IPS-18c (cell line): ENCODE measurements at regions not wholly inside any gene's neighbourhood (a gene's known extent, or its start where the extent isn't known, plus 50 kb on each side); places are given as distances from the start of the nearest gene placed in this dataset.
"Not testable (repeated sequence)": the region's sequence is repeated elsewhere in the genome, so short reads cannot be mapped to it uniquely, and the experiment has no call there.

Source experiments
- H3K4me3 ChIP-seq: 2 replicates; pipeline ENCODE4 v1.7.0; 2013; ENCODE audit warnings: low read depth, mild to moderate bottlenecking, low read length, moderate library complexity; ENCODE audit not compliant: insufficient read depth
- H3K9me3 ChIP-seq: one replicate; pipeline ENCODE4 v1.6.1; 2013; ENCODE audit warnings: mild to moderate bottlenecking, low read length, moderate library complexity; ENCODE audit not compliant: control insufficient read depth, insufficient read depth

GRCh38 chr13:33392794-33393405, 107.3 kb upstream of the STARD13 start:
- H3K9me3 ChIP-seq = no peaks in the 10 kb centered on the region
- H3K4me3 ChIP-seq = no peak overlapping the region

DNA sequence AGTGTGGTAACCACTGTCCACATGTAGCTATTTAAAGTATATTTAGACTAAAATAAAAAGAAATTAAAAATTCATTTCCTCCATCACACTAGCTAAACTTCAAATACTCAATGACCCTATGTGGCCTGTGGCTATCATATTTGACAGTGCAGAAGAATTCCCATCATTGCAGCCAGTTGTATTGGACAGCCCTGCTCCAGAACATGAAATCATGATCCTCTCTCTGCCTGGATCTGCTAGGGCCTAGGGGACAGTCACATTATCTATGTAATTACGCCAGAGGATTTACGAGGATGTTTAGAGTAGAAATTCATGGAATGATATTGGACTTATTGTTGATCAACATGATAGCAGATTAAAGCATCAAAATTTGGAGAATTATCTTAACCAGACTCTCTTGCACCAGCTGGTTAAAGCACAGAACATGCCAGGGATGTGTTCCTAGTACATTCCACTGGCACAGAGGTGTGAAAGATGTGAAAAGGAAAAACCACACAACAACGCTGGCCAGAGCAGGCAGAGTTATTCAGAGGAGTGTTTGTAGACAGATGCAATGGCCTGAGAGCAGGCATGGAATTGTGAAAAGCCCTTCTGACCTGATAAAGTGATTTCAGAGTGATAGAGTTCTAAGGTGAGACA, 108.9 kb upstream of the STARD13 start:
- Histone ChIP-seq H3K9me3 (no peaks in the 10 kb centered on the region), H3K4me3 (no peak overlapping the region)

DNA sequence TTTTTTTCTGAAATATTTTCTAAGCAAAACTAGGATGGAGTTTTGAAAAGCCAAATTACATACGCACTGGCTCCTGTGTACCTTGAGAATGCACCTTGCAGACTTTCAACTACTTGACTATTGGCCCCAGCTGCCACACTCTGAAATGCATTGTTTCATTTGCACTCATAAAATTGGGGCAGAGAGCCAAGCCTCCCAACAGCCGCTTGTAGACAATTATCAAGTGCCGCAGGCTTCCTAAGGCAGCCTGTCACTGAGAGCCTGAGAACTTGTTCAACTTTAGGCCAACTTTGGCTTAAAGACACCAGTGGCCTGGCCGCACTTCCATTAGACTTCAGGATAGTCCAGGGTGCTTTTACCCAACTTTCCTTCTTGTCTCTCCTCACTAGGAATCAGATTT, 115.7 kb upstream of the STARD13 start:
- Histone ChIP-seq H3K9me3 (no peaks in the 10 kb centered on the region), H3K4me3 (no peak overlapping the region)

DNA sequence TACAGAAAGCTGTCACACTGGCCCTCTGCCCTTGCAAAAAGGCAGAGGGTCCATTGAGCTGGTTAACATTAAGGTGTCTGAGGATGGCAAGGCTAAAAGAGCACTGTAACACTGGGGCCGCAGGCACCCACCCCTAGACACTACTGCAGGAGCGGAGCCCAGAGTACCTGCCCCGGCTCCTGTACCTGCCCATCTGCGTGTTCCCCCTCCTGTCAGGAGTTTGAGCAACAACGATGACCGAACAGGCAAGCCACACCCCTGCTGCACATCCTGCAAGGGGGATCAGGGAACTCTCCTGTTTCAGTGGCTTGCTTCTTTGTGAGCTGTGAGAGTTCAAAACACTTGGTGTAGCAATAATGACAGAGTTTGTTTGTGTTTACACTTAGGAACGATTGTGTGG, 117.4 kb upstream of the STARD13 start:
- Histone ChIP-seq H3K4me3 (no peak overlapping the region), H3K9me3 (no peaks in the 10 kb centered on the region)

DNA sequence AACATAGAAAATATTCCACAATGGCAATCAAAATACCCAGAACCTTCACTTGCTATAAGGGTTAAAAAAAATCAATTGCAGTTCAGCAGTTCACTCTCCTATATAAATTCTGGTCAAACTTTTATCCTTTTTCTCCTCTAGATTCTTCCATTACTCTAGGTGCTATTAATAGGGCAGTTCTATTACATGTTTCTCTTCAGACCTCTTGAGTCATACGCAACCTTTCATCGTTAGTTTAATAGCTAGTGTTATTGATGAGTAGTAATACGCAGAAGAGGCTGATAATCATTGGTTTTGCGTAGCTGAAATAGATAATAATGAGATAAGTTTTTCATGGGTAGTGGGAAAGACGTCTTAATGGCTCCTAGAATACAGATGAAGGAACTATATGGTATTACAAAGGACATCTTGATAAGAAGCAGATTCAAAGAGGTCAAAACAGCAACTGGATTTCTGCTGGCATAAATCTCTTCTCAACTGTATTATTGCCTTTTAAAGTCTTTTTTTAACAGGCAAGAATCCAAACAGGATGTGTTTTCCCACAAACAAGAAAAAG, 118.3 kb upstream of the STARD13 start:
- Histone ChIP-seq H3K9me3 (no peaks in the 10 kb centered on the region), H3K4me3 (no peak overlapping the region)

DNA sequence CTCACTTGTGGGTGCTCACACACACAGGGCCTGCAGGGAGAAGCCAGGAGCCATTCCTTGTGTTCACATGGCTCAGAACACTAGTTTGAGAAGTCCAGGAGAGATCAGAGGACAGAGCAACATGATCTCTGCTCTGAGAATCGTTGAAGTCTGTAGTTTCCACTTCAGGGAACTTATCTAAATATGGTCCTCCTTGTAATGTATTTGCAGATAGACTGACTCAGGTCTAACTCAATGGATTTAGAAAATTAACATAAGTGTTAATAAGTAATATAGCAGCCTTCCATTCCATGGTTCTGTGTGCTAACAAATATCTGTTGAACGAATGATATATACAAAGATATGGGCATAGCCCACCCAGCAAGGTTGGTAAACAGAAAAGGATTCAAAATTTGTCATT, 119.8 kb upstream of the STARD13 start:
- Histone ChIP-seq H3K9me3 (no peaks in the 10 kb centered on the region), H3K4me3 (no peak overlapping the region)

- Histone ChIP-seq H3K4me3 (no peak overlapping the region), H3K9me3 (no peaks in the 10 kb centered on the region)
These were observed 124.3 kb upstream of the STARD13 start for GRCh38 chr13:33409673-33410510.

DNA sequence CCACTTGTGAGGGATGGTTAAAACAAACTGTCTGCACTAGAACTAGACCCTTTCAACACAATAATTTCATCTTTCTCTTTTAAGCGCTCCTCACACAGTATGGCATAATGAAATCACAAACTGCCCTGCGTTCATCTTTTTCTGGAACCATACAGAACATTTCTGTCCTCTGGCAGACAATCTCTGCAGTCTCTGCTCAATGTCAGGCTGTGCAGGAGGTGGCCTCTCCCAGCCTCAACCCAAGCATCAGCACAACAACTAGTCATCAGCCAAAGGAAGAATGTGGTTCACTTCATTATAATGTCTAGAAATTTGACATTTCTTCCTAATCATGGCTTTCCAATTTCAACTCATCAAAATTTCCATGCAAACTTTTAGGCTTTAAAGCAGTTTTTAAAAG, 125.1 kb upstream of the STARD13 start:
- no peak overlapping the region for H3K4me3 ChIP-seq
- H3K9me3 ChIP-seq = no peaks in the 10 kb centered on the region

- Histone ChIP-seq H3K9me3 (no peaks in the 10 kb centered on the region), H3K4me3 (no peak overlapping the region)
These were observed 125.8 kb upstream of the STARD13 start for GRCh38 chr13:33411312-33411711.

GRCh38 chr13:33415822-33416221, 130.3 kb upstream of the STARD13 start:
- Histone ChIP-seq H3K4me3 (no peak overlapping the region), H3K9me3 (no peaks in the 10 kb centered on the region)

GRCh38 chr13:33418224-33418953, 132.8 kb upstream of the STARD13 start:
- not testable (repeated sequence) for H3K9me3 ChIP-seq, H3K4me3 ChIP-seq

DNA sequence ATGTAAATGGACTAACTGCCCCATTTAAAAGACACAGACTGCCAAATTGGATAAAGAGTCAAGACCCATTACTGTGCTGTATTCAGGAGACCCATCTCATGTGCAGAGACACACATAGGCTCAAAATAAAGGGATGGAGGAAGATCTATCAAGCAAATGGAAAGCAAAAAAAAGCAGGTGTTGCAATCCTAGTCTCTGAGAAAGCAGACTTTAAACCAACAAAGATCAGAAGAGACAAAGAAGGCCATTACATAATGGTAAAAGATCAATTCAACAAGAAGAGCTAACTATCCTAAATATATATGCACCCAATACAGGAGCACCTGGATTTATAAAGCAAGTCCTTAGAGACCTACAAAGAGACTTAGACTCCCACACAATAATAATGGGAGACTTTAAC, 134.6 kb upstream of the STARD13 start:
- not testable (repeated sequence) for H3K4me3 ChIP-seq, H3K9me3 ChIP-seq

- Histone ChIP-seq H3K9me3 (no peaks in the 10 kb centered on the region), H3K4me3 (no peak overlapping the region)
These were observed 140.6 kb upstream of the STARD13 start for GRCh38 chr13:33426131-33426530.

DNA sequence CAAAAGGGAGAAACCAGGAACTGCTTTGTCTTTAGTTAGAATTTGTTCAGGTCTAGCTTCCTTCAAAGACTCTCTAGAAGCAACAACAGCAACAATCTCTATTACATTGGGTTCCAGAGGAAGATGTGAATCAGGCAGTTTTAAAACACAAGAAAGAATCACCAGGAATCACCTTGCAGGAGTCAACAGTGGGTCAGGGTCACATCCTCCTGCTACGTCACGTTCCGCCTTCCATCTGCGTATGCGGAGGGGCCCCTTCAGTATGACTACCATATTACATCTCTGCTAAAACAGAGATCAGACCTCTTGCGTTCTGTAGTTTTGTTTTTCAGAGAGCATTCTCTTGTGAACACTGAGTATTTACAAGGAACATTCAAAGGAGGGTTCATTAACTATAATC, 147.8 kb upstream of the STARD13 start:
- Histone ChIP-seq H3K4me3 (no peak overlapping the region), H3K9me3 (peaks cover 2% of the 10 kb centered on the region)

DNA sequence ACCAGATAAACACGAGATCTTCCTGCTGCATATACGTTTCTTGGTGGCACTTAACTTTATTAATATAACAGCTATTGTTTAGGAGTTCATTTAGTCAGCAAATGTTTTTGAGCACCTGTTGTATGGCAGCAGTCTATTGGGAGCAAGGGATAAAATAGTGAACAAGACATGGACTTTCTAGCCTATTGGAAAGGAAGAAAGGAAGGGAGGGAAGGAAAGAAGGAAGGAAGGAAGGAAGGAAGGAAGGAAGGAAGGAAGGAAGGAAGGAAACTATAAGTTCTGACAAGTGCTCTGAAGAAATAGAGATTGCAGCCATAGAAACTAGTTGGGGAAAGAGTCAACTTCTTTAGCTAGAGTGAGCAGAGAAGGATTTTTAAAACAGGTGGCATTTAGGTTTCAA, 149.1 kb upstream of the STARD13 start:
- Histone ChIP-seq H3K9me3 (peaks cover 2% of the 10 kb centered on the region), H3K4me3 (no peak overlapping the region)

- no peak overlapping the region for H3K4me3 ChIP-seq
These were observed 149.7 kb upstream of the STARD13 start for GRCh38 chr13:33435207-33435606.

GRCh38 chr13:33438918-33439317, 153.4 kb upstream of the STARD13 start:
- H3K4me3 ChIP-seq = no peak overlapping the region
- peaks cover 2% of the 10 kb centered on the region for H3K9me3 ChIP-seq

More at GRCh38 chr13:33435207-33435606, 149.7 kb upstream of the STARD13 start:
- H3K9me3 ChIP-seq = peaks cover 2% of the 10 kb centered on the region
